GM21737 (cell line): ENCODE measurements at regions not wholly inside any gene's neighbourhood (a gene's known extent, or its start where the extent isn't known, plus 50 kb on each side); places are given as distances from the start of the nearest gene placed in this dataset.

ENCODE experiments used
- ATAC-seq: cut with Tn5 transposase; IDR thresholded peaks from one replicate; pipeline ENCODE4 v1.9.1; 2021; ENCODE audit warnings: mild to moderate bottlenecking, moderate library complexity; ENCODE audit not compliant: unreplicated experiment

DNA sequence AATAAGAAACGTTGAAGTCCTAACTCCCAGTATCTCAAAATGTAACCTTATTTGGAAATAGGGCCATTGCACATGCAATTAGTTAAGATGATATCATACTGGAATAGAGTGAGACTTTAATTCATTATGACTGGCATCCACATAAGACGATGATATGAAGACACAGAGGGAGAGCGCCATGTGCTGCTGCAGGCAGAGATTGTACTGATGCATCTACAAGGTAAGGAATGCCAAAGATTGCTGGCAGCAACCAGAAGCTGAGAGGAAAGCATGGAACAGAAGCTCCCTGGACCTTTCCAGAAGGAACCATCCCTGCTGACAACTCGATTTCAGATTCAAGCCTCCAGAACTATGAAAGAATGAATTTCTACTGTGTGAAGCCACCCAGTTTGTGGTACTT is 697.0 kb upstream of the INTU start:
- no peak for ATAC-seq

DNA sequence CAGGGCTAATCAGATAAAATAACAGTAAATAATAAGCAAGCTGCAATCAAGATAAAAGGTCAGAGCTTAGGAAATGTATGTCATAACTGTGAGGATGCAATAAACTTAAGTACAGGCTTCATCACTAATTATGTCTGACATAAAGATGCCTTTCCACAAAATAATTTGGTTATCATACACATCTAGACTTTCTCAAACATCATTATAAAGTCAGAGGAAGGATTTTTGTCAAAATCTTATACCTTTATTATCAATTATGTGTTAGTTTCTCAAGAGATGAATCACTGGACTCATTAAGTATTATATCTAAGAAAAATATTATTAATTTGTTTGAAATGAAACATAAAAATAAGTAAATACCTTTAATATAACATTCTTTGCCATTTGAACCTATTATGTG is 695.4 kb upstream of the INTU start:
- no peak for ATAC-seq

DNA sequence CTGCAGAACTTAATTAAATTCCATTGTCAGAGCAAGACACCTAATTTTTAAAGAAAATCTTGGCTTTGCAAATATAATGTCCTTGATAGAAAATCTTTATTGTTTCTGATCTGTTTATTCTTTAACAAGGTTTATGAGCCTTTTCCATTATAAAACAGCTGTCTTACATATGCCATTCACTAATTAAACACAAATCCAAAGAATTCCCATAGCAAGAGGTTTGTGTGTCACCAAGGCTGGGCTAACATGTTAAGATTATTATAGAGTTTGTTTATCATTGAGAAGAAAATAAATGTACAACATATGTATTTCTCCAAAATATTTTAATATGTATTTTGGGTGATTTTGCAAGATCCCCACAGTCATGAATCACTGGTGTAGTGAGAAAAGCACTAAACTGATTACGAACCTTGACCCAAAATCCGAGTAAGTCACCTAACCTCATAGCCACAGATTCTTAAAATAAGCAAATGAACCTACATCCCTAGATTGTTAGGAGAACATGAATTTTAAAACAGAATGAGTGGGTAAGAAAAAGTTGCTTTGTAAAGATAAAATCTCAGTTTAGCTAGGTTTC is 694.8 kb upstream of the INTU start:
- ATAC-seq = no peak

DNA sequence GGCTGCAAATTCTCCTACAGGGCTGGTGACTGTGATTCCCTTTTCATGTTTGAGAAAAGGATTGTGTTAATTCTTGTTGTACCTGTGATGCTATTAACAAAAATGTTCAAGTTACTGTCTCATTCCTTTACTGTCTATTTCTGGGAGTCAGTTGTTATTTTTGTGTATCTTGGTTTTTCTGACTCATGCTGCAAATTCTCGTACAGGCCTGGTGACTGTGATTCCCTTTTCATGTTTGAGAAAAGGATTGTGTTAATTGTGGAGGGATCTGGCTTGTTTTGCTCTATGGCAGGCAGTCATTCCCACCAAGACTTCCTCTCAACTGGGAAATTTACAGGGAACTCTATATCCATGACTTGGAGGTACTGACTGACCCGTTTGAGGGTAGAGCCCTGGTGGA is 693.4 kb upstream of the INTU start:
- no peak for ATAC-seq

DNA sequence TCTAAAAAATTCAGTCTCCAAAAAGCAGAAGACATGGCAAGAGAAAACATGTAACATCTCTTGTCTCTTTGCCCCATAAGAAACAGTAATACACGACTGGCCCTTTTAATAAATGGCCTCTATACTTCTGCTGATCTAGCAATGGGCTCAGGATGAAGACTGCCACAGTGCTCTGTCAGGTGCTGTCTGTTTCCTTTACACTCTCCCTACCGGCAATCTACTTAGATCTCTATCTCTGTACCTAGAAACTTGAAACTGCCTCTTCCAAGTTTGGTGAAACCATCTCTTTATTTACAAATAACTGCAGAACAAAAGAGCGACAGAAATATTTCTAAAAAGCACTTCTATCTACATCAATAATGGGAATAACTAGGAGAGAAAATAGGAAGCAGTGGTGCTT is 685.2 kb upstream of the INTU start:
- ATAC-seq = no peak

DNA sequence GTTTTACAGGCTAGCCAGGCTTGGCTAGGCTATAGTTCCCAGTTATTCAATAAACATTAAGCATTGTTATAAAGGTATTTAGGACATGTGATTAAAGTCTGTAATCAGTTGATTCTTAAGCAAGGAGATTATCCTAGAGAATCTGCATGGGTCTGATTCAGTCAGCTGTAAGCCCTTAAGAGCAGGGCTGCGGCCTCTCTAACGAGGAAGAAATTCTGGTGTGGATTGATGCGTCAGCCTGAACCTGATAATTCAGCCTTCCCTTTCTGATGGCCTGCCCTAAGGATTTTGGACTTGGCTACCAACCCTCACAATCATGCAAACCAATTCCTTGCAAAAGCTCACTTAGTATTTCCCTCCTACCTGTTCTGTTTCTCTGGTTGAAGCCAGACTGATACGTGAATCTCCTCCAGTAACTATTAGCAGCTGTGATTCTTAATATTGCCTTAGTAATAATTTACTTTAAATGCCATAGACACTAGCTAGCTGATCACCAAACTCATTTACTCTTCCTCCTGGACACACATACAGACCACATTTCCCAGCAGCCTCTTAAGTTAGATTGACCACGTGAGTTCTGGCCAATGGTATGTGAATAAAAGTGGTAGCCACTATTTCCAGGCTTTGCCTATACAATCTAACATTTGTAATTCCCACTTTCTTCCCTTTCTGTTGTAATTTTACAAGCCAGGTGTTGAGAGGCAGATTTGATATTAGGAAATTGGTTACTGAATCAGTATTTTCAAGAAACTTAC is 678.0 kb upstream of the INTU start:
- ATAC-seq = no peak

DNA sequence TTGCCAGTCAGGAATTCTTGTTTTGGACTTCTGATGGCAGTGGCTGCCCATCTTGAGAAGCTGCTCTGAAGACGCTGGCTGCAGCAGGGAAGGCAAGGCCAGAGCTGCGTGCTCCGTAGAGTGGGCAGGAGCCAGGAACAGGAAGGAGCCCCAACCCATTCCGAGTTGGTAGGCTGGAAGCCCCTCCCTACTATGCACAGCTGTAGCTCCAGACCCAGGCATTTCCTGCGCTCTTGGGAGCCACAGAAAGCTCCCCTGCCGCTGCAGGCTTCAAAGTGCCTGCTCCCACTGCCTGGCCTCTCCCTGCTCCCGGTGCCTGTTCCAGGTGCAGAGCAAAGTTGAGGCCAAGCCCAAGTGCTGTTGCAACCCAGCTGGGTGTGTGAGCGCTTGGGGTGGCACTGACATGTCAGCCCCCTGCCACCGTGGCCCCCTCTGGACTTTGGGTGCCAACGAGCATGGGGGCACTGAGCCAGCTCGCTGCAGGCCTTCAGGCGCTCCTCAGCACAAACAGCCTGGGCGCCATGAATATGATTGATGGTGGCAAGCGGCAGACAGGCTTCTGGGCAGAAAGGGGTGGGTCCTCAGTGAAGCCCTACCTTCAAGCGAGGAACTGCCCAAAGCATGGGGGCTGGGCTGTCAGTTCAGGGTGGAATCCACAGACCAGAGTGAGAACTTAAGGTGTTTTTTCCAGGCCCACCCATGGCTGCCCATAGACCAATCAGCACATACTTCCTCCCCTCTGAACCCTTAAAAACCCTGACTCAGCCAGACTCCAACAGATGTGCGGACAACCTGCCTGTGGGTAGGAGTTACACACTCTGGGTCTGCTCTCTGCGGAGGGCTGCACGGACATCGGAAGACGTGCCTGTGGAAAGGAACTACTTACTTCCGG is 677.2 kb upstream of the INTU start:
- ATAC-seq = no peak

GRCh38 chr4:126956184-126956897 is 676.4 kb upstream of the INTU start:
- ATAC-seq = no peak

DNA sequence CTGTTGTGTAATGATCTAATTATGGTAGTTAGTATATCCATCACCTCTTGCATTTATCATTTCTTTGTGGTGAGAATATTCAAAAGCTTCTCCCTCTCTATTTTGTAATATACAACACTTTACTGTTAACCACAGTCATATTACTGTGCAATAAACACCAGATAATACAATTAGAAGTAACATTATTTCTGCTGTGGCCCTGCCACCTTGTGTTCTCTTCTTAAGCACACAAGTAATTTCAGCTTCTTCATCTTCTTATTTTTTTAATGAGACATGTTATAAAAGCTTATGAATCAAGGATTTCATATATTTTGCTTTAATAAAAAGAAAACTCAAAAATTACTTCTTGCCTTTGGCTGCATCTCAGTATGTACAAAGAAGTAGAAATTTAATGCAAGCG is 675.2 kb upstream of the INTU start:
- no peak for ATAC-seq

DNA sequence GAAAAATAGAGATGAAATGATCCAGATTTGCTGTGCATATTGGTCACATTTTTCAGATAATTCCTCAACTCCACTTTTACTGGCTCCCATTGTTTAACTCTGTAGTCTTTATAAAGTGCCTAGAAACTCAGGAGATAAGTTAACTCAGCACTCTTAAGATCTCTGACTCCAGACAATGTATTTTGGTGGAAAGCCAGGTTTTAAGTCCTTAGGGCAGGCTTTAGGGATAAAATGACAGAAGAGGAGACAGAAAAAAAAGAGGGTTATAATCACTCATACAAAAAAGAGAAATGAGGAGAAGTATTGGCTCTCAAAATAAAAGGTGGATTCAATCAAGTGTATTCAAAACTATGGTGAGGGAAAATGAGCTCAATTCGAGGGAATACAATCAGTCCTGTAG is 674.8 kb upstream of the INTU start:
- ATAC-seq = no peak

GRCh38 chr4:126958482-126958881 is 674.3 kb upstream of the INTU start:
- no peak for ATAC-seq

DNA sequence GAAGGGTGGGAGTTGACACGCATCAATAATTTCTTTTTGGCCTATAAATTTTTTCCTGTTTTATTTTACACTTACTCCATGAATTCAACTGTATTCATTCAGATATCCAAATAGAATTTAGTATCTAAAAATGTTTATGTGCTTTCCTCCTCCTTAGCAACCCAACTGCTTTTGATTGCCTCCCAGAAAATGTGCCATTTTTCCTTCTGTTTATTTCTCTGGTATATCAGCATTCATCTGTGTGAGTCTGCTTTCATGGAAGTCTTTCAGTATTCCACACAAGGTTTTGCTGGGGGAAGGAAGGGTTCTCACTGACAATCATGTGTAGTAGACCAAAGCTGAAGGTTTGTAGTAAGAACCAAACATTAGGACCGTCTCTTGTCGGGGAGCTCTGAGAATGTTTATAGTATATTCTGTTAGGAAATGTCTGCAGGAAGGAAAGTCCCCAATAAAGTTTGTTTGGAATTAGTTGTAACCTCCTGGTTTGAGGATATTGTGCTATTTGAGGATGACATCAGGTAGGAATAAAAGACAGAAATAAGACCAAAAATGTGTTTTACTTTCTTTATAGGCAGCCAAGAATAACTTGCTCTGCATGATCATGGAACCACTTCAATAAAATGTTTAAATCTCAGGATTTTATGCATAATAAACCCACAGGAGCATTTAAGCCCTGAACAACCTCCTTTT is 673.6 kb upstream of the INTU start:
- no peak for ATAC-seq

- no peak for ATAC-seq
Measured at GRCh38 chr4:126960760-126961159, 672.0 kb upstream of the INTU start.

DNA sequence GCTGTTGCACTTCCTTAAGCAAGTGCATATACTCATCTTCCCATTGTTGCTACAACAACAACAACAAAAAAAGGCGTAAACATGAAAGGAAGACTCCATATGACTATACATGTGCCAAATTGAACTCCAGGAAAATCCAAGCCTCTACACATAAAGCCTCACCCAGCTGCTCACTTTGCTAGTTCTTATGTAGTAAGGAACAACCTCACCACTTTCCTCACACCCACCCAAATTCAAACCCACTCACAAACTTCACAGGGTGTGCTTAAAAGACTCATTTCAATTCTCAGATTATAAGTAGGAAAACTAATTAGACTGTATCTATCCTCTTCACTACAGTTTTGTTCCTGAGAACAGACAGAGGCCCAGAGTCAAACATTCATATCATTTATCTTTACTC is 671.1 kb upstream of the INTU start:
- no peak for ATAC-seq

- no peak for ATAC-seq
Measured at GRCh38 chr4:126965877-126966276, 666.9 kb upstream of the INTU start.

DNA sequence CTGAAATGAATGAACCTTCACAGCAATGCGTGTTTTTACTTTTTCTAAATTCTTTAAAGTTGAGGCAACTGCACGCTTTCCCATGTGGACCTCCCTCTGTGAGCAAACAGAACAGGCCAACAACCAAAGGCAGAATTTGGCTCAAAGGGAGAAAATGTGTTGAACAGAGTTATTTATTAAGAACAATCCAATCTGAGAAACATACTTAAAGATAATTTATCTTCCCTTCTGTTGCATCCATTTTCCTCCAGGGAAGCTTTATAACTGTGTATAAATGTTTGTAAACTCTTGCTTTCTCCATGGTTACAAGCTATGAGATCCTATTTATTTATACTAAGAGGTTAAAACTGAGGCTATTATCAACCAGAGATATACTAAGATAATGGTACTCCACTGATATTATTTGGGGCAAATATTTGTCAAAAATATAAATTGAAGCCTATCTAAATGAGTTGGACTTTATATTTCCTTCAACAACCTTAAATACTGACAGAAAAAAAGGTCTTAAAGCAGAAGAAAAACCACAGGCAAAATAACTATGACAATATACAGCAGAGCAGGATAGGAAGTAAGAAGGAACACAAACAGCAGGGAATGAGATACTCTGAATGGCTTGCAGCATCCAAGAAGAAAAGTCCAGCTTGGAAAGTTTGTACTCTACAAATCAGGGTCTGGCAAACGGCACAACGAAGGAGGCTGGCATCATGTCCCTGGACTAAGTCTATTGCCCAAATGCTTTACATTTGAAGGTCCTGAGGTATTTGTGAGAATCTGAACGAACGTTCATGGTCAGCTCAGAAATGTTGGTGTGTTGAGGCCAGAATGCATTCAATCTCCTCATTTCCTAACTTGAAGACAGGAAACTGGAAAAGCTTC is 663.2 kb upstream of the INTU start:
- no peak for ATAC-seq

GRCh38 chr4:126973201-126973600 is 659.6 kb upstream of the INTU start:
- ATAC-seq = no peak

- ATAC-seq = no peak
Measured at GRCh38 chr4:126976850-126977632, 655.7 kb upstream of the INTU start.

DNA sequence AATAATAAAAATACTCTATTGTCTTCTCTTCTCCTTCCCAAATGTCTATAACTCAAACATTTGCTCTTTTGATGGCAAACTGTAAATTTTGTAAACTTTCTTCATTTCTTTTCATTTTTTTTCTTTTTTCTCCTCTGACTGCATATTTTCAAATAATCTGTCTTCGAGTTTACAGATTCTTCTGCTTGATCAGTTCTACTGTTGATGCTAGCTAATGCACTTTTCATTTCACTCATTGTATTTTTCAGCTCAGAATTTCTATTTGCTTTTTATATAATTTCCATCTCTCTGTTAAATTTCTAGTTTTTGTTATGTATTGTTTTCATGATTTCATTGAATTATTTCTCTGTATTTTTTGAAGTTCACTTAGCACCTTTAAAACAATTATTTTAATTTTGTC is 646.8 kb upstream of the INTU start:
- ATAC-seq = no peak
